H1 (cell line): ENCODE measurements at regions not wholly inside any gene's neighbourhood (a gene's known extent, or its start where the extent isn't known, plus 50 kb on each side); places are given as distances from the start of the nearest gene placed in this dataset.

Source experiments
- CHD1 ChIP-seq: IDR thresholded peaks from 2 replicates; pipeline ENCODE4 v1.6.1; 2012; ENCODE audit warnings: low read depth, low read length, improper control_type of control experiment
- CHD2 ChIP-seq: IDR thresholded peaks from 2 replicates; pipeline ENCODE4 v1.6.1; 2012; ENCODE audit warnings: low read length, improper control_type of control experiment
- CHD7 ChIP-seq: fragments of 300-600 bp; sonication (generic); IDR thresholded peaks from 2 replicates; pipeline ENCODE4 v1.7.1; 2012; ENCODE audit warnings: low read length, moderate library complexity, mild to moderate bottlenecking, inconsistent platforms; ENCODE audit not compliant: insufficient replicate concordance
- EZH2 ChIP-seq: fragments of 200-600 bp; sonication (generic); IDR thresholded peaks from 2 replicates; pipeline ENCODE4 v1.7.1; 2012; ENCODE audit warnings: low read depth, mild to moderate bottlenecking, moderate library complexity, low read length, inconsistent platforms; ENCODE audit not compliant: severe bottlenecking
- GABPA ChIP-seq: IDR thresholded peaks from 2 replicates; pipeline ENCODE4 v1.6.1; 2011; ENCODE audit warnings: mild to moderate bottlenecking, low read length, moderate library complexity, borderline replicate concordance; ENCODE audit not compliant: insufficient read depth
- POLR2A ChIP-seq, 2 experiments: IDR thresholded peaks; 1 replicate in 1 of 2; 2 replicates in 1 of 2; pipeline ENCODE4 v1.6.1; 2011; ENCODE audit warnings: low read depth in 2 of 2, low read length in 2 of 2, mild to moderate bottlenecking in 2 of 2; ENCODE audit errors: control extremely low read depth in 1 of 2
- POU5F1 ChIP-seq: IDR thresholded peaks from 2 replicates; pipeline ENCODE4 v1.6.1; 2011; ENCODE audit warnings: low read depth, mild to moderate bottlenecking, low read length, moderate library complexity
- TCF12 ChIP-seq: IDR thresholded peaks from 2 replicates; pipeline ENCODE4 v1.6.1; 2011; ENCODE audit warnings: low read depth, mild to moderate bottlenecking, low read length
- YY1 ChIP-seq: IDR thresholded peaks from 2 replicates; pipeline ENCODE4 v1.6.1; 2011; ENCODE audit warnings: low read depth, mild to moderate bottlenecking, low read length
- TF ChIP-seq, protein P1 (sequence below), 3 experiments: IDR thresholded peaks; 1 replicate in 2 of 3; 2 replicates in 1 of 3; pipeline versions ENCODE4 v1.5.1 to v1.6.1; 2011; ENCODE audit warnings: low read length in 3 of 3, mild to moderate bottlenecking in 3 of 3, inconsistent platforms in 2 of 3, low read depth in 1 of 3, moderate library complexity in 1 of 3; ENCODE audit not compliant: insufficient read depth in 1 of 3; ENCODE audit errors: control extremely low read depth in 1 of 3

- TF ChIP-seq EZH2, result no peak
- no peak for TF ChIP-seq CHD1
- TF ChIP-seq YY1, result no peak
- TF ChIP-seq POLR2A (IDR thresholded peaks at IDR 0.05; ENCODE audit: control extremely low read depth in 1 of 2, low read depth in 2 of 2, low read length in 2 of 2), result no peak
- TF ChIP-seq POU5F1, result no peak
- no peak for TF ChIP-seq TCF12
- TF ChIP-seq CHD7, result no peak
- no peak for TF ChIP-seq CHD2
- TF ChIP-seq, protein P1, sequence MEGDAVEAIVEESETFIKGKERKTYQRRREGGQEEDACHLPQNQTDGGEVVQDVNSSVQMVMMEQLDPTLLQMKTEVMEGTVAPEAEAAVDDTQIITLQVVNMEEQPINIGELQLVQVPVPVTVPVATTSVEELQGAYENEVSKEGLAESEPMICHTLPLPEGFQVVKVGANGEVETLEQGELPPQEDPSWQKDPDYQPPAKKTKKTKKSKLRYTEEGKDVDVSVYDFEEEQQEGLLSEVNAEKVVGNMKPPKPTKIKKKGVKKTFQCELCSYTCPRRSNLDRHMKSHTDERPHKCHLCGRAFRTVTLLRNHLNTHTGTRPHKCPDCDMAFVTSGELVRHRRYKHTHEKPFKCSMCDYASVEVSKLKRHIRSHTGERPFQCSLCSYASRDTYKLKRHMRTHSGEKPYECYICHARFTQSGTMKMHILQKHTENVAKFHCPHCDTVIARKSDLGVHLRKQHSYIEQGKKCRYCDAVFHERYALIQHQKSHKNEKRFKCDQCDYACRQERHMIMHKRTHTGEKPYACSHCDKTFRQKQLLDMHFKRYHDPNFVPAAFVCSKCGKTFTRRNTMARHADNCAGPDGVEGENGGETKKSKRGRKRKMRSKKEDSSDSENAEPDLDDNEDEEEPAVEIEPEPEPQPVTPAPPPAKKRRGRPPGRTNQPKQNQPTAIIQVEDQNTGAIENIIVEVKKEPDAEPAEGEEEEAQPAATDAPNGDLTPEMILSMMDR (IDR thresholded peaks at IDR 0.05; ENCODE audit: control extremely low read depth in 1 of 3, insufficient read depth in 1 of 3, low read depth in 1 of 3, low read length in 3 of 3), result no peak
- no peak for TF ChIP-seq GABPA
These were observed 351.4 kb downstream of the KCNRG start for GRCh38 chr13:50366488-50367174.
